Superior temporal gyrus (tissue), 1 donor: ENCODE measurements at regions not wholly inside any gene's neighbourhood (a gene's known extent, or its start where the extent isn't known, plus 50 kb on each side); places are given as distances from the start of the nearest gene placed in this dataset.

Source experiments
- DNase-seq: peaks from one replicate; pipeline ENCODE4 v3.0.0-alpha.2; 2016; ENCODE audit errors: extremely low spot score

- no peak for DNase-seq
These were observed 84.1 kb upstream of the GULP1 start for GRCh38 chr2:188207554-188207953.

- no peak for DNase-seq
These were observed 82.5 kb upstream of the GULP1 start for GRCh38 chr2:188209218-188209617.

GRCh38 chr2:188217264-188217663 lies 74.4 kb upstream of the GULP1 start:
- DNase-seq, result no peak

- DNase-seq, result no peak
These were observed 72.1 kb upstream of the GULP1 start for GRCh38 chr2:188219541-188219940.

- DNase-seq, result no peak
These were observed 71.1 kb upstream of the GULP1 start for GRCh38 chr2:188220535-188220934.

GRCh38 chr2:188227713-188228112 lies 64.0 kb upstream of the GULP1 start:
- DNase-seq, result no peak

- no peak for DNase-seq
These were observed 56.3 kb upstream of the GULP1 start for GRCh38 chr2:188235364-188235763.

- DNase-seq, result no peak
These were observed 53.3 kb upstream of the GULP1 start for GRCh38 chr2:188238386-188238785.
